ENCODE measurements at regions not wholly inside any gene's neighbourhood (a gene's known extent, or its start where the extent isn't known, plus 50 kb on each side); places are given as distances from the start of the nearest gene placed in this dataset.

DNA sequence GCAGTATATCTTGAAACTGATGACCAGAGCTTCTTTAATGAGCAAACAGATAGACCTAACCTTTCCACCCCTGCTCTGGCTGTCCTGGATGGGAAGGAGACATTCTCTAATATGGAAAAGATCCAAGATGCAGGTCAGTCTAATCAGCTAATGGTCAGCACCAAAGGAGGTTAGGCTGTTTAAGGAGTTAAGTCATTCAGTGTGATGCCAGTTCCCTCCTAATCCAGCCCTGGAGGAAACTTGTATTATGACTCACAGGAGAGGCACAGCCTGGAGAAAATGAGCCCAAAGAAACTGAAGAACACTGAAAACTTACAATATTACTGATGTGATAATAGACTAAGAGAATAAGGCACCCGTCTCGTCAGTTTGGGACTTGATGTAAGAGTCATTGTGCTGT lies 323.0 kb downstream of the HNRNPD start (continued):
- TF ChIP-seq TCF12 (IDR thresholded peaks at IDR 0.05; ENCODE audit: low read depth, low read length) (no peak), TBP (IDR thresholded peaks at IDR 0.05; ENCODE audit: low read depth, low read length) (no peak), HDAC2 (IDR thresholded peaks at IDR 0.05; ENCODE audit: borderline replicate concordance in 1 of 2, low read depth in 2 of 2, low read length in 2 of 2) (no peak), PHF8 (conservative IDR thresholded peaks at IDR 0.05; ENCODE audit: low read depth, low read length) (no peak)
- TF ChIP-seq, protein P1, sequence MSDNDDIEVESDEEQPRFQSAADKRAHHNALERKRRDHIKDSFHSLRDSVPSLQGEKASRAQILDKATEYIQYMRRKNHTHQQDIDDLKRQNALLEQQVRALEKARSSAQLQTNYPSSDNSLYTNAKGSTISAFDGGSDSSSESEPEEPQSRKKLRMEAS (IDR thresholded peaks at IDR 0.05), result no peak

Measured in H1 (cell line).